ENCODE measurements at regions not wholly inside any gene's neighbourhood (a gene's known extent, or its start where the extent isn't known, plus 50 kb on each side); places are given as distances from the start of the nearest gene placed in this dataset.

- no peak for TF ChIP-seq CTCF (conservative IDR thresholded peaks at IDR 0.05; ENCODE audit: low read length)
- TF ChIP-seq EZH2phosphoT487 (IDR thresholded peaks at IDR 0.05; ENCODE audit: borderline replicate concordance, low read depth, low read length), result no peak
Measured at GRCh38 chr2:234198976-234199375, 148.5 kb downstream of the SPP2 start.
